ENCODE measurements at regions not wholly inside any gene's neighbourhood (a gene's known extent, or its start where the extent isn't known, plus 50 kb on each side); places are given as distances from the start of the nearest gene placed in this dataset.

DNA sequence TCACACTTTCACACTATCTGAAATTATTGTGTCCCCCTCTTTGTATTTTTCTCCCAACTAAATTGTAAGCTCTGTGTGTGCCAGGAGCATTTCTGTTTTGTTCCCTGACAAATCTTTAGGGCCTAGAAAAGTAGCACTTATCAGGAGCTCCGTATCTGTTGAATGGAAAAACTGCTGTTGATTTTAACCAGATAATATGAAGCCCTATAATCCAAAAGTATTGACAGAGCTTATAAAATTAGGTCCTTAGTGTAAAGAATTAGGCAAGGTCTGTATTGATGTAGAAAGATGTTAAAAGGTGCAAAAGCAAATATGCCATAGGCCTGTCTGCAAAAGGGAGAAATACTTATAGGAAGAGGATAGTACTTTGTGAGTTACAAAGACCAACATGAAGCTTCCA is 109.4 kb upstream of the ISL1 start:
- DNase-seq: no peak
- in situ Hi-C loops (cut with MboI): no loop called here
- TF ChIP-seq EZH2phosphoT487 (IDR thresholded peaks at IDR 0.05; ENCODE audit: insufficient read depth, low read depth): no peak
- TF ChIP-seq EZH2 (IDR thresholded peaks at IDR 0.05; ENCODE audit: insufficient read depth, poor library complexity, severe bottlenecking): no peak
- WGBS, 2 experiments (ENCODE audit: low coverage in 1 of 2, low lambda C conversion rate in 2 of 2, missing lambda C conversion rate in 2 of 2): 26 to 38% methylated on average over 1 of the region's 1 CpG
- Histone ChIP-seq H3K79me2 (ENCODE audit: insufficient read depth) (no peaks in the 10 kb centered on the region), H3K27me3 (replicated peaks; ENCODE audit: insufficient read depth) (no peaks in the 10 kb centered on the region), H3K36me3 (ENCODE audit: low read depth) (no peaks in the 10 kb centered on the region), H3F3A (ENCODE audit: insufficient read depth) (no peaks in the 10 kb centered on the region), H4K20me1 (ENCODE audit: insufficient read depth) (no peaks in the 10 kb centered on the region), H3K4me2 (ENCODE audit: unreplicated experiment) (no peak overlapping the region), H3K9me3 (ENCODE audit: low read depth) (no peaks in the 10 kb centered on the region), H3K4me3 (no peak overlapping the region), H3K27ac (no peak overlapping the region), H2AFZ (no peak overlapping the region), H3K9ac (no peak overlapping the region), H3K9me2 (ENCODE audit: insufficient read depth) (no peaks in the 10 kb centered on the region), H3K4me1 (ENCODE audit: insufficient read depth) (no peaks in the 10 kb centered on the region)

DNA sequence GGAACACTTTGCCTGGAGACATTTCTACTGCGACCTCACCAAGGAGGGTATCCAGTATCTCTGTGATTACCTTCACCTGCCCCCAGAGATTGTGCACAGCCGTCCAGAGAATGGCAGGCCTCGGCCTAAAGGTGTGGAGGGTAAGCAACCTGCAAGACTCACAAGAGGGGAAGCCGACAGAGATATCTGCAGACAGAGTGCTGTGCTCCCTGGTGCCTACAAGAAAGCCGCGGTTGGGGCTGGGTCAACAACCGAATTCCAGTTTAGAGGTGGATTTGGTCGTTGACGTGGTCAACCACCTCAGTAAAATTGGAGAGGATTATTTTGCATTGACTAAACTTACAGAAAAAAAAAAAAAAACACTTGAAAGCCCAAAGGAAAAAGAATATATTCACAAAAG is 107.8 kb upstream of the ISL1 start:
- DNase-seq: no peak
- TF ChIP-seq EZH2phosphoT487 (IDR thresholded peaks at IDR 0.05; ENCODE audit: insufficient read depth, low read depth) (no peak), EZH2 (IDR thresholded peaks at IDR 0.05; ENCODE audit: insufficient read depth, poor library complexity, severe bottlenecking) (no peak)
- H4K20me1 ChIP-seq (ENCODE audit: insufficient read depth): no peaks in the 10 kb centered on the region
- no peak overlapping the region for H3K4me3 ChIP-seq
- no peaks in the 10 kb centered on the region for H3K9me3 ChIP-seq (ENCODE audit: low read depth)
- in situ Hi-C loops (cut with MboI): no loop called here
- no peaks in the 10 kb centered on the region for H3K36me3 ChIP-seq (ENCODE audit: low read depth)
- H3K27ac ChIP-seq: no peak overlapping the region
- H3K79me2 ChIP-seq (ENCODE audit: insufficient read depth): no peaks in the 10 kb centered on the region
- no peak overlapping the region for H3K4me2 ChIP-seq (ENCODE audit: unreplicated experiment)
- H3K9ac ChIP-seq: no peak overlapping the region
- H3F3A ChIP-seq (ENCODE audit: insufficient read depth): no peaks in the 10 kb centered on the region
- H2AFZ ChIP-seq: no peak overlapping the region
- no peaks in the 10 kb centered on the region for H3K4me1 ChIP-seq (ENCODE audit: insufficient read depth)
- no peaks in the 10 kb centered on the region for H3K27me3 ChIP-seq (replicated peaks; ENCODE audit: insufficient read depth)
- H3K9me2 ChIP-seq (ENCODE audit: insufficient read depth): no peaks in the 10 kb centered on the region
- 34 to 38% methylated on average over 9 of the region's 9 CpGs for WGBS, 2 experiments (ENCODE audit: low coverage in 1 of 2, low lambda C conversion rate in 2 of 2, missing lambda C conversion rate in 2 of 2)

DNA sequence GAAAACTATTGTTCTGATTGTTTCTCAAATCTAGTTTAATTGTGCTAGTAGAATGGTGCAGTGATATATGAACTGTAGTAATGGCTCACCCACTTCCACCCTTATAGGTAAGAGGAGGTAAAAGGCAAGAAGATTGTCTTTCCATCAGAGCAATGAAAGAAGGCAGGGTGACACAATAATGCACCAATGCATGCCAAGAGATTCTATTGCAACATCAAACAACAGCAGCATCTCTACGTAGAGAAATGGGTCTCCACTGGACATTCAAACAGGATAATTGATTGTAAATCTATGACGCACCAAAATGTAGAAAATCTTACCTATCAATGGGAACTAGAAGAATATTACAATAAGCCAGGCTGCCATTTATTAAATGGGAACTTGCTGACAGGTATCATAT is 107.0 kb upstream of the ISL1 start:
- no peak overlapping the region for H3K4me2 ChIP-seq (ENCODE audit: unreplicated experiment)
- no peaks in the 10 kb centered on the region for H3K4me1 ChIP-seq (ENCODE audit: insufficient read depth)
- 17 to 22% methylated on average over 2 of the region's 2 CpGs for WGBS, 2 experiments (ENCODE audit: low coverage in 1 of 2, low lambda C conversion rate in 2 of 2, missing lambda C conversion rate in 2 of 2)
- H3K27ac ChIP-seq: no peak overlapping the region
- no peak overlapping the region for H2AFZ ChIP-seq
- H3K79me2 ChIP-seq (ENCODE audit: insufficient read depth): no peaks in the 10 kb centered on the region
- H3K9me3 ChIP-seq (ENCODE audit: low read depth): no peaks in the 10 kb centered on the region
- in situ Hi-C loops (cut with MboI): no loop called here
- no peaks in the 10 kb centered on the region for H3K27me3 ChIP-seq (replicated peaks; ENCODE audit: insufficient read depth)
- H4K20me1 ChIP-seq (ENCODE audit: insufficient read depth): no peaks in the 10 kb centered on the region
- DNase-seq: no peak
- H3K9ac ChIP-seq: no peak overlapping the region
- no peaks in the 10 kb centered on the region for H3F3A ChIP-seq (ENCODE audit: insufficient read depth)
- no peak overlapping the region for H3K4me3 ChIP-seq
- no peak for TF ChIP-seq EZH2 (IDR thresholded peaks at IDR 0.05; ENCODE audit: insufficient read depth, poor library complexity, severe bottlenecking)
- TF ChIP-seq EZH2phosphoT487 (IDR thresholded peaks at IDR 0.05; ENCODE audit: insufficient read depth, low read depth): no peak
- no peaks in the 10 kb centered on the region for H3K9me2 ChIP-seq (ENCODE audit: insufficient read depth)
- no peaks in the 10 kb centered on the region for H3K36me3 ChIP-seq (ENCODE audit: low read depth)

DNA sequence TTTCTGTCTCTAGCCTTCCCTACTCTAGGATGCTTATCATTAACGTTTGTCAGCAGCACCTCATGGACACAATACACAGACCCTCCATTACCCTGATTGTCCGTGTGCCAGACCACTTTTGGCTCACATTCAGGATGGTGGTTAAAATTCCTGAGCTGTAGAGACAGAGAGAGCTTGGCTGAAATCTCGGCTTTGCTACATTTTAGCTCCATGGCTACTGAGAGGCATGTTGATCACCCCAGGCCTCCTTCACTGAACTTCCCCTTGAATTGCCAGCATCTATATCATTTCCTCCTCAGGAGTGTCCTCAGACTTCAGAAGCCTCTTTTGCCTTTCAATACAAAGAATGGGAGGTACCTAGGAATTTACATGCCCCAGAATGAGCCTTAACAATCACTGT is 104.7 kb upstream of the ISL1 start:
- no peak overlapping the region for H3K4me3 ChIP-seq
- H3K9me2 ChIP-seq (ENCODE audit: insufficient read depth): no peaks in the 10 kb centered on the region
- H2AFZ ChIP-seq: no peak overlapping the region
- no peaks in the 10 kb centered on the region for H3K79me2 ChIP-seq (ENCODE audit: insufficient read depth)
- in situ Hi-C loops (cut with MboI): no loop called here
- no peaks in the 10 kb centered on the region for H3K9me3 ChIP-seq (ENCODE audit: low read depth)
- DNase-seq: no peak
- no peaks in the 10 kb centered on the region for H4K20me1 ChIP-seq (ENCODE audit: insufficient read depth)
- no peaks in the 10 kb centered on the region for H3F3A ChIP-seq (ENCODE audit: insufficient read depth)
- no peaks in the 10 kb centered on the region for H3K36me3 ChIP-seq (ENCODE audit: low read depth)
- TF ChIP-seq EZH2phosphoT487 (IDR thresholded peaks at IDR 0.05; ENCODE audit: insufficient read depth, low read depth) (no peak), EZH2 (IDR thresholded peaks at IDR 0.05; ENCODE audit: insufficient read depth, poor library complexity, severe bottlenecking) (no peak)
- H3K4me2 ChIP-seq (ENCODE audit: unreplicated experiment): no peak overlapping the region
- H3K27me3 ChIP-seq (replicated peaks; ENCODE audit: insufficient read depth): no peaks in the 10 kb centered on the region
- no peaks in the 10 kb centered on the region for H3K4me1 ChIP-seq (ENCODE audit: insufficient read depth)
- no peak overlapping the region for H3K27ac ChIP-seq
- H3K9ac ChIP-seq: no peak overlapping the region
- 0% methylated on average over 3 of the region's 3 CpGs for WGBS, 2 experiments (ENCODE audit: low coverage in 1 of 2, low lambda C conversion rate in 2 of 2, missing lambda C conversion rate in 2 of 2)
